ENCODE measurements at regions not wholly inside any gene's neighbourhood (a gene's known extent, or its start where the extent isn't known, plus 50 kb on each side); places are given as distances from the start of the nearest gene placed in this dataset.

GRCh38 chr3:115239717-115240116 lies 92.6 kb upstream of the ZBTB20 start:
- Mint-ChIP-seq H3K27me3 (no peaks in the 10 kb centered on the region), H3K9me3 (peaks cover 5% of the 10 kb centered on the region), H3K4me1 (no peaks in the 10 kb centered on the region), H3K36me3 (ENCODE audit: low read depth) (no peaks in the 10 kb centered on the region), H3K27ac (no peak overlapping the region), H3K4me3 (no peak overlapping the region)
- no peak for ATAC-seq (replicated peaks)

DNA sequence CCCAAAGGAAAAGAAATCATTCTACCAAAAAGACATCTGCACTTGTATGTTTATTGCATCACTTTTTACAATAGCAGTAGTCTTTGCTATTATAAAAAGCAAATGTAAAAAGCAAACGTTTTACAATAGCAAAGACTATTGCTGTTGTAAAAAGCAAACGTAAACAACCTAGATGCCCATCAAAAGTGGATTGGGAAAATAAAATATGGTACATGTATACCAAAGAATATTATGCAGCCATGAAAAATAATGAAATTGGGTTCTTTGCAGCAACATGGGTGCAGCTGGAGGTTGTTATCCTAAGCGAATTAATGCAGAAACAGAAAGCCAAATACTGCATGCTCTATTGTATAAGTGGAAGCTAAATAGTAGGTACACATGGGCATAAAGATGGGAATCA lies 97.3 kb upstream of the ZBTB20 start:
- Mint-ChIP-seq H3K27me3 (no peaks in the 10 kb centered on the region), H3K36me3 (ENCODE audit: low read depth) (no peaks in the 10 kb centered on the region), H3K27ac (no peak overlapping the region), H3K9me3 (peaks cover 5% of the 10 kb centered on the region), H3K4me1 (no peaks in the 10 kb centered on the region), H3K4me3 (no peak overlapping the region)
- no peak for ATAC-seq (replicated peaks)

- H3K27ac Mint-ChIP-seq, result no peak overlapping the region
- H3K4me1 Mint-ChIP-seq, result no peaks in the 10 kb centered on the region
- H3K27me3 Mint-ChIP-seq, result no peaks in the 10 kb centered on the region
- peaks cover 5% of the 10 kb centered on the region for H3K9me3 Mint-ChIP-seq
- no peak overlapping the region for H3K4me3 Mint-ChIP-seq
- H3K36me3 Mint-ChIP-seq (ENCODE audit: low read depth), result no peaks in the 10 kb centered on the region
- ATAC-seq (replicated peaks), result no peak
These were observed 98.3 kb upstream of the ZBTB20 start for GRCh38 chr3:115245438-115245837.

DNA sequence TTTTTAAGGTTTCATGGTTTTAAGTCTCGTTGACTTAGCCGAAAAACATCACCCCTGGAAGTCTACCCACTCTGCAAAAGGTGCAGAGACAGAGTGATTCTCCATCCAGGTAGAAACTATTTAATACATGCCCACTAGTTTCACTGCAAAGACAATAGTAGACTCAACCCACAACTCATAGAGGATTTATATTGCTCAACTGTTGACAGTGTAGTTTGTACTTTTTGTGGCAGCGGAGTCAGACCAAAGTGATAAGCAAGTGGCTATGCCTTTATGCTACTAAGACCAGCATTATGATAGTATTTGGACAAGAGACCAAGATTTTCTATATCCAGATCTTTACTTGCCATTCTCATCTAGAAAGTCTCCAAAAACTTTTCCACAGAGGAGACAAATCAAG lies 98.8 kb upstream of the ZBTB20 start:
- Mint-ChIP-seq H3K9me3 (peaks cover 5% of the 10 kb centered on the region), H3K27me3 (no peaks in the 10 kb centered on the region)
- no peak for ATAC-seq (replicated peaks)

DNA sequence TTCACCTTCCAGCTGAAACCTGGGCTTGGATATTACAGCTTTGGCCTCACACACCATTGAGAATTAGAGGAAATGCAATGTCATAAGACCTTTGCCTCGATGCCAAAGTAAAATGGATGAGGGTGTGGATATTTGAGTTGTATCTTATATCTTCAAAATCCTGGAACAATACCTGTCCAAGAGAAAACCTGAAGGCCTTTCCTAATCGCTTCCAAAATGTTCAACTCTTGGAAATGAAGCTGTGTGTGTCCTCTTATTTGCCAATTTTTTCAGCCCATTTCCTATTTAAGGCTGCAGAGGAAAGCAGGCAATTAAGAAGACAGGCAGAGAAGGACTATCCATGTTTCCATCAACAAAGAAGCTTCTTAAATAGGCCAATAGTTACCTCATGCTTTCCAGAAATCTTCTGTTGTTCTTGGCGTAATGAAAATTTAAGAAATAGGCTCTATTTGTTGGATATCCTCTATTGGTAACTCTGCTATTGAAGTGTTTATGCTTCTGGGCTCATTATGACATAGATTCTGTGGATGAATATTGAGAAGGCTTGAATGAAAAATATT lies 99.5 kb upstream of the ZBTB20 start:
- Mint-ChIP-seq H3K27me3 (no peaks in the 10 kb centered on the region), H3K27ac (no peak overlapping the region), H3K9me3 (peaks cover 5% of the 10 kb centered on the region), H3K36me3 (ENCODE audit: low read depth) (no peaks in the 10 kb centered on the region), H3K4me3 (no peak overlapping the region), H3K4me1 (no peaks in the 10 kb centered on the region)
- no peak for ATAC-seq (replicated peaks)

More for the DNA sequence above, 98.8 kb upstream of the ZBTB20 start:
- H3K36me3 Mint-ChIP-seq (ENCODE audit: low read depth), result no peaks in the 10 kb centered on the region
- H3K4me3 Mint-ChIP-seq, result no peak overlapping the region
- no peak overlapping the region for H3K27ac Mint-ChIP-seq
- no peaks in the 10 kb centered on the region for H3K4me1 Mint-ChIP-seq

- Mint-ChIP-seq H3K36me3 (ENCODE audit: low read depth) (no peaks in the 10 kb centered on the region), H3K4me3 (no peak overlapping the region), H3K4me1 (no peaks in the 10 kb centered on the region), H3K27ac (no peak overlapping the region), H3K27me3 (no peaks in the 10 kb centered on the region), H3K9me3 (peaks cover 4% of the 10 kb centered on the region)
- ATAC-seq (replicated peaks), result no peak
These were observed 101.2 kb upstream of the ZBTB20 start for GRCh38 chr3:115248274-115248673.

GRCh38 chr3:115251509-115251908 lies 104.4 kb upstream of the ZBTB20 start:
- Mint-ChIP-seq H3K4me3 (no peak overlapping the region), H3K4me1 (no peaks in the 10 kb centered on the region), H3K9me3 (peaks cover 3% of the 10 kb centered on the region), H3K27me3 (no peaks in the 10 kb centered on the region), H3K27ac (no peak overlapping the region), H3K36me3 (ENCODE audit: low read depth) (no peaks in the 10 kb centered on the region)
- ATAC-seq (replicated peaks), result no peak

- no peak overlapping the region for H3K4me3 Mint-ChIP-seq
- H3K27me3 Mint-ChIP-seq, result no peaks in the 10 kb centered on the region
- no peak for ATAC-seq (replicated peaks)
- no peaks in the 10 kb centered on the region for H3K36me3 Mint-ChIP-seq (ENCODE audit: low read depth)
- H3K9me3 Mint-ChIP-seq, result peaks cover 3% of the 10 kb centered on the region
- H3K4me1 Mint-ChIP-seq, result no peaks in the 10 kb centered on the region
- H3K27ac Mint-ChIP-seq, result no peak overlapping the region
These were observed 105.6 kb upstream of the ZBTB20 start for GRCh38 chr3:115252679-115253078.

- no peaks in the 10 kb centered on the region for H3K36me3 Mint-ChIP-seq (ENCODE audit: low read depth)
- peaks cover 3% of the 10 kb centered on the region for H3K9me3 Mint-ChIP-seq
- ATAC-seq (replicated peaks), result no peak
- H3K27me3 Mint-ChIP-seq, result no peaks in the 10 kb centered on the region
- no peaks in the 10 kb centered on the region for H3K4me1 Mint-ChIP-seq
- H3K27ac Mint-ChIP-seq, result no peak overlapping the region
- H3K4me3 Mint-ChIP-seq, result no peak overlapping the region
These were observed 107.6 kb upstream of the ZBTB20 start for GRCh38 chr3:115254492-115255196.

- no peak overlapping the region for H3K4me3 Mint-ChIP-seq
- H3K9me3 Mint-ChIP-seq, result peaks cover 3% of the 10 kb centered on the region
- H3K27me3 Mint-ChIP-seq, result no peaks in the 10 kb centered on the region
- no peaks in the 10 kb centered on the region for H3K4me1 Mint-ChIP-seq
- no peak for ATAC-seq (replicated peaks)
- H3K27ac Mint-ChIP-seq, result no peak overlapping the region
- H3K36me3 Mint-ChIP-seq (ENCODE audit: low read depth), result no peaks in the 10 kb centered on the region
These were observed 108.1 kb upstream of the ZBTB20 start for GRCh38 chr3:115255197-115255585.

- no peaks in the 10 kb centered on the region for H3K36me3 Mint-ChIP-seq (ENCODE audit: low read depth)
- no peak for ATAC-seq (replicated peaks)
- no peak overlapping the region for H3K4me3 Mint-ChIP-seq
- no peaks in the 10 kb centered on the region for H3K27me3 Mint-ChIP-seq
- H3K27ac Mint-ChIP-seq, result no peak overlapping the region
- H3K4me1 Mint-ChIP-seq, result no peaks in the 10 kb centered on the region
- H3K9me3 Mint-ChIP-seq, result no peaks in the 10 kb centered on the region
These were observed 123.8 kb upstream of the ZBTB20 start for GRCh38 chr3:115270849-115271248.

GRCh38 chr3:115272036-115272824 lies 125.1 kb upstream of the ZBTB20 start:
- H3K27ac Mint-ChIP-seq, result no peak overlapping the region
- no peaks in the 10 kb centered on the region for H3K27me3 Mint-ChIP-seq
- H3K36me3 Mint-ChIP-seq (ENCODE audit: low read depth), result no peaks in the 10 kb centered on the region
- ATAC-seq (replicated peaks), result no peak
- no peaks in the 10 kb centered on the region for H3K9me3 Mint-ChIP-seq
- H3K4me3 Mint-ChIP-seq, result no peak overlapping the region
- H3K4me1 Mint-ChIP-seq, result no peaks in the 10 kb centered on the region

DNA sequence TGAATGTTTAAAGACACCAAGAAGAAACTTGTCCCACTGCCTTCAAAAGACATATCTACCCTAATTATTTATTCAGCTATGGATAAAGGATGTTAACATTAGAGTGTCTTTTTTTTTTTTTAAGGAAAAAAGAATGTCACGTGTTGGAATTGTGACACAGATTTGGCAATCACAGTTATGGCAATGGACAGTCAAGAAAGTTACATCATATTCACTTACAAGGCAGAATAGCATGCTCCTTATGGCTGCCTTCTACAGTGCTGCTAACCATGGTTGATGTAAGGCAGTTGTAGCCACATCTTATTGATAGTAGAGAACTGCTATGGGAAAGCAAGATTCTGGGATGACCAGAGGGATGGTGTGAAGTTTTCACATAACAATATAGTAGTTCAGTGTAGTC lies 128.8 kb upstream of the ZBTB20 start:
- Mint-ChIP-seq H3K27me3 (no peaks in the 10 kb centered on the region), H3K36me3 (ENCODE audit: low read depth) (no peaks in the 10 kb centered on the region), H3K4me3 (no peak overlapping the region), H3K4me1 (peaks cover 9% of the 10 kb centered on the region), H3K9me3 (peaks cover 3% of the 10 kb centered on the region), H3K27ac (no peak overlapping the region)
- ATAC-seq (replicated peaks), result no peak

DNA sequence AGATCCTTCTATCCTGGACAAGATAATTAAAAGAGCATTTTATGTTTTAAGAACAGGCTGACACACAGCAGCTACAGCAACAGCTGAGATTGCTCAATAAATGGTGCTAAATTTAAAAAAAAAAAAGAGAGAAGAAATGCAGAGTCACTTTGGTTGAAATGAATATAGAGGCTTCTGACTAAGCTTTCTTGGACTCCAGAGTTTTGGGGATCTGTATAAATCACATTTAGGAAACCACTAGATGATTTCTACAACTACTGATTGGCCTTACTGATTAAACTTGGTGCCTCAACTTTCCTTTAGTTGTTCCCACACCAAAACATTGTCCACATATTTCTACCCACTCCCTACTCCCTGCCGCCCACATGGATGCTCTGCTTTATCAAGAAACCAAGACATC lies 132.9 kb upstream of the ZBTB20 start:
- no peak overlapping the region for H3K27ac Mint-ChIP-seq
- no peak for ATAC-seq (replicated peaks)
- H3K4me1 Mint-ChIP-seq, result peaks cover 13% of the 10 kb centered on the region
- H3K36me3 Mint-ChIP-seq (ENCODE audit: low read depth), result no peaks in the 10 kb centered on the region
- peaks cover 3% of the 10 kb centered on the region for H3K9me3 Mint-ChIP-seq
- H3K4me3 Mint-ChIP-seq, result no peak overlapping the region
- no peaks in the 10 kb centered on the region for H3K27me3 Mint-ChIP-seq

DNA sequence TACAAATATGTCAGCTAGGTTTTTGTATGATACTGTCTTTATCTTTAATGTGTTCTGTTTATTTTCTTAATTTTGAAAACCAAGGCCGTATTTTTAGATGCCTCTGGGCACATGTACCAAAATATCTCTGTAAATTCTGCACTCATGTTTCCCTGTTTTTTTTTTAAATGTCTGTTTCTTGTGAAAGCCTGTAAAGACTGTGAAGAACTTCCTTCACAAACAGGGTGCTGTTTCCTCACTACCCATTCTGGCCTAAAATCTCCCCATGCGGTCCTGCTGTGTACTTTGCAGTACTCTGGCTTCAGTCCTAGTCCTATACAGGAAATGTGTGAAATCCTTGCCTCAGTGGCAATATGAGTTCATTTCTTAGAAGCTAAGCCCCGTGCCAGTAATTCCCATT lies 133.4 kb upstream of the ZBTB20 start:
- H3K36me3 Mint-ChIP-seq (ENCODE audit: low read depth), result no peaks in the 10 kb centered on the region

More for the DNA sequence above, 133.4 kb upstream of the ZBTB20 start:
- H3K27me3 Mint-ChIP-seq, result no peaks in the 10 kb centered on the region
- no peak overlapping the region for H3K4me3 Mint-ChIP-seq
- ATAC-seq (replicated peaks), result no peak
- peak overlapping the region; percentile 68 for H3K27ac Mint-ChIP-seq
- H3K9me3 Mint-ChIP-seq, result peaks cover 3% of the 10 kb centered on the region
- peaks cover 13% of the 10 kb centered on the region for H3K4me1 Mint-ChIP-seq
